Activated CD8-positive, alpha-beta memory T cell treated with anti-CD3 and anti-CD28 coated beads, Interleukin-2, amount 10 ng/mL, durations not matched to agents 7 days and 5 days (primary cell): ENCODE measurements at regions not wholly inside any gene's neighbourhood (a gene's known extent, or its start where the extent isn't known, plus 50 kb on each side); places are given as distances from the start of the nearest gene placed in this dataset.
"Not testable (repeated sequence)": the region's sequence is repeated elsewhere in the genome, so short reads cannot be mapped to it uniquely, and the experiment has no call there.

Experiments
- ATAC-seq: fragments of 150-1000 bp; cut with Tn5 transposase; one replicate; pipeline ENCODE4 v1.10.0; 2021; ENCODE audit warnings: moderate library complexity
- CTCF ChIA-PET: fragments of 350-600 bp; sonication (Branson Sonifier 250); formaldehyde crosslinking; loops from one replicate; lab custom pipeline; 2021; ENCODE audit warnings: antibody characterized with exemption; lab: Charles Lee
- DNase-seq: peaks from one replicate; pipeline ENCODE4 v3.0.0-alpha.2; 2020
- H3K27ac Mint-ChIP-seq: one replicate; pipeline ENCODE4 v1.8.0; 2021; ENCODE audit warnings: mild to moderate bottlenecking, mixed read lengths
- H3K27me3 Mint-ChIP-seq: one replicate; pipeline ENCODE4 v1.8.0; 2021; ENCODE audit warnings: mixed read lengths
- H3K36me3 Mint-ChIP-seq: one replicate; pipeline ENCODE4 v1.8.0; 2021; ENCODE audit warnings: mild to moderate bottlenecking, mixed read lengths
- H3K4me1 Mint-ChIP-seq: one replicate; pipeline ENCODE4 v1.8.0; 2021; ENCODE audit warnings: mixed read lengths
- H3K4me3 Mint-ChIP-seq: one replicate; pipeline ENCODE4 v1.8.0; 2021; ENCODE audit warnings: mild to moderate bottlenecking, moderate library complexity, mixed read lengths
- H3K9me3 Mint-ChIP-seq: one replicate; pipeline ENCODE4 v1.8.0; 2022; ENCODE audit warnings: low read depth, mixed read lengths

DNA sequence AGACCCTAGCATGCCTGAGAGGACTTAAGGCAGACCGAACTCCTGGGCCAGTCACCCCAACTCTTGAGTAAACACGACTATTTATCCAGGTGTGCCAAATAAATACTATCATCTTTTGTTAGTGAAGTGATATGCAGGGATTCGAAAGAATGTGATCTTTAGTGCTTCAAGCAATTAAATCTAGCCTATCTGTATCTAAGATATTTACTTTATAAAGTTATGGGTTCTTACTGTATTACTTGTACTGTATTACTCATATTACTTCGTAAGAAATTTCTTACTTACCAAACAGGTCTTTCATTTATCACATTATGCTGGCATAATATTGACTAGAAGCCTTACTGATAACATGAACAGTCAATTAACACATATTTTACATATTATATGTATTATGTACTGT lies 211.6 kb upstream of the NECTIN3 start:
- no peaks in the 10 kb centered on the region for H3K36me3 Mint-ChIP-seq
- no peak overlapping the region for H3K27ac Mint-ChIP-seq
- ATAC-seq (no peak), DNase-seq (no peak)
- H3K27me3 Mint-ChIP-seq = no peaks in the 10 kb centered on the region
- no peak overlapping the region for H3K4me3 Mint-ChIP-seq
- CTCF ChIA-PET = no interaction called here
- no peaks in the 10 kb centered on the region for H3K9me3 Mint-ChIP-seq
- H3K4me1 Mint-ChIP-seq = no peaks in the 10 kb centered on the region

DNA sequence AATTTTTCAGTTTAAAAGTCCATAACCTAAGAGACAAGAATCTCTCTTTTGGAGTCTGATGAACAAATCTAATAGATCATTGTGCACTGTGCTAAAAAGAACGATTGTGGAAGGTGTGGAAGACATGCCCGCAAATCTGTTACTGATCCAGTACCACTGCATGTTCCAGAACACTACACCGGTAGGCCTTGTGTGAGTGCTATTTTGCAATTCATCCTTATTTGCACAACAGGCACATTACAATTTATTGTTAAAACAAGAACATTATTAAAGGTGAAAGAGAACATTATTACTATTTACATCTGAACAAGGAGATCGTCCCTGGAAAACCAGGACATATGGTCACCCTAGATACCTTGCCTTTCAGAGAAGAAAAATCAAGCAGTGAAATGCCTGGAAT lies 205.7 kb upstream of the NECTIN3 start:
- Mint-ChIP-seq H3K27me3 (no peaks in the 10 kb centered on the region), H3K4me1 (no peaks in the 10 kb centered on the region), H3K4me3 (no peak overlapping the region), H3K36me3 (no peaks in the 10 kb centered on the region), H3K27ac (no peak overlapping the region), H3K9me3 (no peaks in the 10 kb centered on the region)
- ATAC-seq (no peak), DNase-seq (no peak)
- CTCF ChIA-PET = no interaction called here

DNA sequence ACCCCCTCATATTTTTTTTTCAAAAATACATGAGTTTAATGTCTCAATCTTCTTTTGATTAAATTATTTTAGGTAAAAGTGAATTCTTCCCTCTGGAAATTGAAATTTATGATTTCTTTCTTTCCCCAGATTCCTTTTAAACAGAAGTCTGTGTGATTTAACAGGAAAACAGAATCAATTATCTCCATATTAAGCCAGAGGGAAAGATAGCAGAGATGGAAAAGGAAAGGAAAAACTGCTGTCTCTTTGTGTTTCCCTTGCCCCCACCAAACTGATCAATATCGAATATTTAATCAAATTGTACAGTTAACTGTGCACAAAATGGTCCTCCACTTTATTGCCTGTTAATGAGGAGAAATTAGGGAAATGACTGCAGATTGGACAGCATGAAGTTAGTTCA lies 203.5 kb upstream of the NECTIN3 start:
- no peak overlapping the region for H3K27ac Mint-ChIP-seq
- no peaks in the 10 kb centered on the region for H3K27me3 Mint-ChIP-seq
- no peaks in the 10 kb centered on the region for H3K36me3 Mint-ChIP-seq
- no peak for DNase-seq
- H3K9me3 Mint-ChIP-seq = no peaks in the 10 kb centered on the region
- no peak overlapping the region for H3K4me3 Mint-ChIP-seq
- CTCF ChIA-PET = no interaction called here
- ATAC-seq = no peak
- H3K4me1 Mint-ChIP-seq = no peaks in the 10 kb centered on the region

DNA sequence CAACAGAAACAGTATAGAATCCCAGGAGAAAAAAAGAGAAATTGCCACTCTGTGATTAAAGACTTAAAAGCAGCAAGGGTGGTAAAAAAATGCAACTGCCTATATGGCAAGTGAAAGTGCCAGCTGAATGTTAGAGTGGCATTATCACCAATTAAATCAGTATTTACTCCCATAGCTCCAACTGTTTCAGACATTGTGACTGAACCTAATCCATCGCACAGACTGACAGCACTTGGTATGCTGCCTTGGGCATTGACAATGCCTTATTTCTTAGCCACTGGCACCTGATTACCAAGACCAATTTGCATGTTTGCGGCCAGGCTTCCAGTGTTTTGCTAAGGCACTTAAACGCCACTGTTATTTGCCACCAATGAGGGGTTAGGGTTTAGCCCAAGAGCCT lies 201.9 kb upstream of the NECTIN3 start:
- peaks cover 6% of the 10 kb centered on the region for H3K9me3 Mint-ChIP-seq
- ATAC-seq = no peak
- no peak overlapping the region for H3K27ac Mint-ChIP-seq
- CTCF ChIA-PET = no interaction called here
- H3K36me3 Mint-ChIP-seq = peaks cover 7% of the 10 kb centered on the region
- peaks cover 2% of the 10 kb centered on the region for H3K27me3 Mint-ChIP-seq
- H3K4me1 Mint-ChIP-seq = no peaks in the 10 kb centered on the region
- DNase-seq = no peak
- no peak overlapping the region for H3K4me3 Mint-ChIP-seq

DNA sequence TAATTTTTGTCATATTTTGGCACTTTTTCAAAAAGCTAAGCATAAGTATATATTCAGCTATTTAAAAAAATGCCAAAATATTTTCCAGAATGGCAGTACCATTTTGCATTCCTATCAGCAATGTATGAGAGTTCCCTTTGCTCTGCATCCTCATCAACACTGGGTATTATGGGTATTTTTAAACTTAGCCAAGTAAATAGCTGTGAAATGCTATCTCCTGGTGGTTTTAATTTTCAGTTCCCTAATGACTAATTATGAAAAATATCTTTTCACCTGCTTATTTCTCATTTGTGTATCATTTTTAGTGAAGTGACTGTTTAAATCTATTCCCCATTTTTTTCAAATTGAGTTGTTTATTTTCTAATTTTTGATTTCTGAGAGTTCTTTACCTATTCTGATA lies 199.7 kb upstream of the NECTIN3 start:
- no peak for ATAC-seq
- H3K27ac Mint-ChIP-seq = no peak overlapping the region
- peaks cover 6% of the 10 kb centered on the region for H3K9me3 Mint-ChIP-seq
- peaks cover 2% of the 10 kb centered on the region for H3K27me3 Mint-ChIP-seq
- CTCF ChIA-PET = no interaction called here
- no peak overlapping the region for H3K4me3 Mint-ChIP-seq
- H3K36me3 Mint-ChIP-seq = peaks cover 8% of the 10 kb centered on the region
- no peaks in the 10 kb centered on the region for H3K4me1 Mint-ChIP-seq
- no peak for DNase-seq

DNA sequence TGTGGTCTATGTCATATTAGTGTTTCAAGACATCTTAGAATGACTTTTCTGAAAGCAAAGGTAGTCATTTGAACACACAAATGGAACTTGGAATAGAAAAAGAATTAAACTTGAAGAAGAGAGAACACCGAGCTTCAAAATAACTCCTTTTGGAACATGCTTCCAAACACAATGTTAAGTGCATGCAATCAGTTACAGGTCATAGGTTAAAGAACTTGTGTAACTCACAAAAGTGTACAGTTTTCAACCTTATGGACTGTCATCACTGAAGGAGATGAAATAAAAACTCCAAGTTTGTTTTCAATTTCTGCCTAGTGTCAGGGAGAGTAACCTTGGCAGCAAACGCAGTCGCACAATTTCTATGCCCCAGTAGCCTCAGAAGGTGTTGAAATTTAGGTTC lies 192.9 kb upstream of the NECTIN3 start:
- Mint-ChIP-seq H3K4me3 (no peak overlapping the region), H3K4me1 (no peaks in the 10 kb centered on the region), H3K36me3 (peaks cover 8% of the 10 kb centered on the region), H3K9me3 (peaks cover 6% of the 10 kb centered on the region), H3K27me3 (peaks cover 2% of the 10 kb centered on the region), H3K27ac (no peak overlapping the region)
- ATAC-seq = no peak
- DNase-seq = no peak
- CTCF ChIA-PET = no interaction called here

DNA sequence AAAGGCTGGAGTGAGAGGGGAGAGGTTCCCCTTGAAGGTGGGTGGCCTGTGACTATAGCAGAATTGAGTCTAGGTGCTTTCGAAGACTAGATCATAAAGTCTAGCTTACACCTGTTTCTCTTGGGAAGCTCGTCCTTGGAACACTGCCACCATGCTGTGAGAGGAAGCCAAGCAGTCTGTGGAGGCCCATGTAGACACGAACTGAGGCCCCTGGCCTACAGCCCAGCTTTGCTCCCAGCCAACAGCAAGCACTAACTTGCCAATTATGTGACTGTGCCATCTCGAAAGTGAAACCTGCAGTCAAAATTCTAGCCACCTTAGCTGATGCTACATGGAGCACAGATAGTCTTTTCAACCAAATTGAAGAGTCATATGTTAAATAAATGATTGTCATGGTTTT lies 190.5 kb upstream of the NECTIN3 start:
- CTCF ChIA-PET = no interaction called here
- no peaks in the 10 kb centered on the region for H3K4me1 Mint-ChIP-seq
- no peaks in the 10 kb centered on the region for H3K36me3 Mint-ChIP-seq
- no peak overlapping the region for H3K4me3 Mint-ChIP-seq
- H3K27me3 Mint-ChIP-seq = no peaks in the 10 kb centered on the region
- ATAC-seq (peak; percentile 58), DNase-seq (peak; percentile 46)
- H3K27ac Mint-ChIP-seq = no peak overlapping the region
- H3K9me3 Mint-ChIP-seq = no peaks in the 10 kb centered on the region

DNA sequence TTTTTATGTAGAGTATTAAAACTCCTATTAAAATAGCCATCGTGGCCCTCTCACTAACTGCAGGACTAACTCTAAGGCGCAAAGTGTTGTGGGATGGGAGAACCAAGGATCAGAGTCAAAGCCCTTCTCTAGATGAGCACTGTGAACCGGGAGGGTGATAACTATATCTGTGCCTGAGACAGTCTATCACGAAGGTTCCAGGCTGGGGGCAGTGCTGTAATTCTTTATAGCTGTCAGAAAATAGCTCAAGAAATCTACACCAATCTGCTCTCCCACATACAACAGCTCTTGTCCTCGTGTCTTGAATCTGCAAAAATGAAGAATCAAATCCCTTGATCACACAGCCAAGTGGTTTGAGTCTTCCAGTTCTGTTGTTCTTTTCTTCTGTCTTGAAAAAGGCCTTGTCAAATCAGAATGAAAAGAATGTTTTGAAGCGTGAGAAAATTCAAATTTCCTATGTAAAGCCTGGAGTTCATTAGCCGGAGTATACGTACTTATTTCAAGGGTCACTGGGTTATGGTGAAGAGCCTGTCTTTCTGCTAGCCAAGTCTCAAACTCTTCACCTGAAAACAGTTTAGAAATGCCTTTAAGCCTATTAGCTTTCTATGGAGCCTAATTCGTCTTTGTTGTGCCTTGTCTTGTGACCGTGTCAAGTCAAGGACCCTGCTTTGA lies 185.3 kb upstream of the NECTIN3 start:
- no peak overlapping the region for H3K4me3 Mint-ChIP-seq
- no peaks in the 10 kb centered on the region for H3K36me3 Mint-ChIP-seq
- ATAC-seq (no peak), DNase-seq (no peak)
- peaks cover 2% of the 10 kb centered on the region for H3K9me3 Mint-ChIP-seq
- H3K4me1 Mint-ChIP-seq = no peaks in the 10 kb centered on the region
- CTCF ChIA-PET = no interaction called here
- H3K27me3 Mint-ChIP-seq = no peaks in the 10 kb centered on the region
- H3K27ac Mint-ChIP-seq = no peak overlapping the region

DNA sequence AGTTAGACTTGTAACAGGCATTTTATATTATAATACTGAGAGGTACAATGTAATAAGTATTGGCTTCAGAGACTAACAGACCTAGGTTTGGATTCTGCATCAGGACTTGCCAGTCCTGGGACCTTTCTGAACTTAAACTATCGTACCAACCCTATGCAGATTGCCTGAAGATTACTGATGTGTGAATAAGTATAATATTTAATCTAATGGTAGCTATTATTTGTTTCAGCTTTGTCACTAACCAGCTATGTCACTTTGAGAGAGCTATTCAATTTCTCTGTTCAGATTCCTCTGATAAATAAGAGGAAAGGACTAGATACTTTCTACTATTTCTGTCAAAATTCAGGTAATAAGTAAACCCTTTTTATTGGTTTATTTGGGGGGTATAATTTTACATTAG lies 184.4 kb upstream of the NECTIN3 start:
- Mint-ChIP-seq H3K27ac (no peak overlapping the region), H3K4me3 (no peak overlapping the region), H3K4me1 (no peaks in the 10 kb centered on the region), H3K27me3 (no peaks in the 10 kb centered on the region), H3K36me3 (no peaks in the 10 kb centered on the region), H3K9me3 (peaks cover 2% of the 10 kb centered on the region)
- DNase-seq (no peak), ATAC-seq (no peak)
- CTCF ChIA-PET = no interaction called here

DNA sequence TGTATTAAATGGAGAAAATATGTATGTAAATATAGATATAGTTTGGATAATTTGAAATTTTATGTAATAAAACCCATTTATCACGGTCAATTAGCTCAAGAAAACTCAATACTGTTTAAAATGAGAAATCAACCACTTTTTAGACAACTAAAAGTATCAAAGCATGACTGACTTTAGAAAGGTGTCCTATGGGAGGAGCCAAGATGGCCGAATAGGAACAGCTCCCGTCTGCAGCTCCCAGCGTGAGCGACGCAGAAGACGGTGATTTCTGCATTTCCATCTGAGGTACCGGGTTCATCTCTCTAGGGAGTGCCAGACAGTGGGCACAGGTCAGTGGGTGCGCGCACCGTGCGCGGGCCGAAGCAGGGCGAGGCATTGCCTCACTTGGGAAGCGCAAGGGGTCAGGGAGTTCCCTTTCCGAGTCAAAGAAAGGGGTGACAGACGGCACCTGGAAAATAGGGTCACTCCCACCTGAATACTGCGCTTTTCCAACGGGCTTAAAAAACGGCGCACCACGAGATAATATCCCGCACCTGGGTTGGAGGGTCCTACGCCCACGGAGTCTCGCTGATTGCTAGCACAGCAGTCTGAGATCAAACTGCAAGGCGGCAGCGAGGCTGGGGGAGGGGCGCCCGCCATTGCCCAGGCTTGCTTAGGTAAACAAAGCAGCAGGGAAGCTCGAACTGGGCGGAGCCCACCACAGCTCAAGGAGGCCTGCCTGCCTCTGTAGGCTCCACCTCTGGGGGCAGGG lies 182.8 kb upstream of the NECTIN3 start:
- H3K9me3 Mint-ChIP-seq, DNase-seq, CTCF ChIA-PET, H3K4me1 Mint-ChIP-seq, ATAC-seq, H3K27ac Mint-ChIP-seq, H3K4me3 Mint-ChIP-seq, H3K36me3 Mint-ChIP-seq, H3K27me3 Mint-ChIP-seq: not testable (repeated sequence)

DNA sequence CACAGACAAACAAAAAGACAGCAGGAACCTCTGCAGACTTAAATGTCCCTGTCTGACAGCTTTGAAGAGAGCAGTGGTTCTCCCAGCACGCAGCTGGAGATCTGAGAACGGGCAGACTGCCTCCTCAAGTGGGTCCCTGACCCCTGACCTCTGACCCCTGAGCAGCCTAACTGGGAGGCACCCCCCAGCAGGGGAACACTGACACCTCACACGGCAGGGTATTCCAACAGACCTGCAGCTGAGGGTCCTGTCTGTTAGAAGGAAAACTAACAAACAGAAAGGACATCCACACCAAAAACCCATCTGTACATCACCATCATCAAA lies 182.3 kb upstream of the NECTIN3 start:
- not testable (repeated sequence) for ATAC-seq

DNA sequence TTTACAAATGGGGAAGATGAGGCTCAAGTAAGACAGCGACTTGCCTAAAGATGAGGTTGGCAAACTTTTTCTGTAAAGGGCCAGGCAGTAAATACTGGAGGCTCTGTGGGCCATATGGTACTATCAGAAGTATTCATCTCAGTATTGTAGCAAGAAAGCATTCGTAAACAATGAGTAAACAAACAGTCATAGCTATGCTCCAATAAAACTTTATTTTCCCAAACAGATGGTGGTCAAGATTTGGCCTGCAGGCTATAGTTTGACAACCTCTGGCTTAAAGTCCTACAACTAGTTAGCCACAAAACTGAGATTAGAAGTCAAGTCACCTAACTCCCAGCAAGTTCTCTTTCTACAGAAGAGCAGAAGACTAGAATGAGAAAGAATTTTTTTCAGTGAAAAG lies 177.0 kb upstream of the NECTIN3 start:
- H3K27ac Mint-ChIP-seq = no peak overlapping the region

More for the DNA sequence above, 182.3 kb upstream of the NECTIN3 start:
- H3K27ac Mint-ChIP-seq, H3K4me1 Mint-ChIP-seq, H3K36me3 Mint-ChIP-seq, H3K27me3 Mint-ChIP-seq, H3K9me3 Mint-ChIP-seq, DNase-seq, H3K4me3 Mint-ChIP-seq, CTCF ChIA-PET: not testable (repeated sequence)

DNA sequence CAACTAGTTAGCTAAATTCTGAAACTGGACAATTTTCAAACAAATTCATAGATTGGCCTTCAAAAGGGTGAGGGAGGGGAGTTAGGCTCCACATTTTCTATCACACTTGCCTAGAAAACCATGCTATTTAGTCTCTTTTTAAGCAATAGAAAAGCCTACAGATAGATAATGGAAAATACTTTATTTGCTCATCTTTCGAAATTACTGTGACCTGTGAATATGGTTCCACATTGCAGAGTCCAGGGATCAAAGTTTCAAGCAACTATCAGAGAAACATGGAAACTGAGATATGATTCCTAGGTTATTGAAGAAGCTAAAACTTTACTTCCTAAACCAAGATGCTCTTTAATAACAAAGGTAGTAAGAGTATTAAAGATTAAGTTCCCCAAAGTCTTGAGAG lies 176.6 kb upstream of the NECTIN3 start:
- Mint-ChIP-seq H3K4me1 (no peaks in the 10 kb centered on the region), H3K27ac (no peak overlapping the region), H3K27me3 (peaks cover 4% of the 10 kb centered on the region), H3K36me3 (peaks cover 3% of the 10 kb centered on the region), H3K4me3 (no peak overlapping the region), H3K9me3 (peaks cover 2% of the 10 kb centered on the region)
- CTCF ChIA-PET = no interaction called here
- no peak for ATAC-seq
- DNase-seq = no peak

More for the DNA sequence above, 177.0 kb upstream of the NECTIN3 start:
- Mint-ChIP-seq H3K9me3 (peaks cover 2% of the 10 kb centered on the region), H3K36me3 (peaks cover 3% of the 10 kb centered on the region), H3K4me3 (no peak overlapping the region), H3K4me1 (no peaks in the 10 kb centered on the region), H3K27me3 (peaks cover 4% of the 10 kb centered on the region)
- CTCF ChIA-PET = no interaction called here
- ATAC-seq (no peak), DNase-seq (no peak)

DNA sequence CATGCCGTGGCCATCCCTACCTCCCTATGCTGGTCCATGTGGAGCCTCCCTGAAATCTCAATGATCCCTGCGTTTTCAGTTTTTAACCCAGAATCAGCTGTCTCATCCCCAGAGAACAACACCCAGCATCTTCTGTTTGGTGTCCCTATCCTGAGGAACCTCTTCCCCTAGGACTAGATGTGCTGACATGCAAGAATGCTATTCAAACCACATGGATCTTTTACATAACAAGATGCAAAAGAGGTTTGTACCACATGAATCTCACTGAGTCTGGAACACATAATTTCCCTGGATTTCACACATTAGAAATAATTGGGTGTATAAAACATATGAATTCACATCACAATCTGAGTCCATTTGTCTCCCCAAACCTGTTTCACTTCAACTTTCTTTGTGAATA lies 174.6 kb upstream of the NECTIN3 start:
- no peaks in the 10 kb centered on the region for H3K9me3 Mint-ChIP-seq
- CTCF ChIA-PET = interaction anchor here (1.4 kb wide), 1 partner anchor 13 kb away, joined by 3 read pairs; no protein-coding TSS in a partner anchor
- ATAC-seq (no peak), DNase-seq (no peak)
- peaks cover 6% of the 10 kb centered on the region for H3K27me3 Mint-ChIP-seq
- H3K27ac Mint-ChIP-seq = no peak overlapping the region
- no peaks in the 10 kb centered on the region for H3K4me1 Mint-ChIP-seq
- peaks cover 3% of the 10 kb centered on the region for H3K36me3 Mint-ChIP-seq
- H3K4me3 Mint-ChIP-seq = no peak overlapping the region
